Colonic mucosa (tissue), 4 donors: ENCODE measurements at regions not wholly inside any gene's neighbourhood (a gene's known extent, or its start where the extent isn't known, plus 50 kb on each side); places are given as distances from the start of the nearest gene placed in this dataset.
"Not testable (repeated sequence)": the region's sequence is repeated elsewhere in the genome, so short reads cannot be mapped to it uniquely, and the experiment has no call there.

Experiments
- DNase-seq: peaks from one replicate; pipeline ENCODE4 v3.0.0-alpha.2; 2020
- H3K27ac ChIP-seq: fragments of 200-600 bp; one replicate; pipeline ENCODE4 v1.8.0; 2021
- H3K27me3 ChIP-seq: fragments of 200-600 bp; one replicate; pipeline ENCODE4 v1.8.0; 2021
- H3K36me3 ChIP-seq: fragments of 200-600 bp; one replicate; pipeline ENCODE4 v1.8.0; 2021
- H3K4me1 ChIP-seq: fragments of 200-600 bp; one replicate; pipeline ENCODE4 v1.8.0; 2021; ENCODE audit warnings: mild to moderate bottlenecking
- H3K4me3 ChIP-seq: fragments of 200-600 bp; one replicate; pipeline ENCODE4 v1.8.0; 2021
- H3K9ac ChIP-seq, 2 donors: one replicate each; pipeline ENCODE4 v1.7.0; 2013; ENCODE audit warnings: control low read depth in 2 of 2, low read depth in 2 of 2, low read length in 2 of 2
- H3K9me3 ChIP-seq: fragments of 200-600 bp; one replicate; pipeline ENCODE4 v1.8.0; 2021
- intact Hi-C: fragments of 100-400 bp; cut with DNase I; formaldehyde crosslinking; loops from one replicate; pipeline ENCODE4 v1.14.1; 2022
- TF ChIP-seq, protein P1 (sequence below): fragments of 200-600 bp; IDR thresholded peaks from one replicate; pipeline ENCODE4 v1.8.0; 2022; ENCODE audit warnings: antibody characterized with exemption, mild to moderate bottlenecking
- donor health status: healthy.
- donor health status: DM: no; HTN: no; CAD: no.
- donor health status: DM: no; HTN: no; CAD: no.

DNA sequence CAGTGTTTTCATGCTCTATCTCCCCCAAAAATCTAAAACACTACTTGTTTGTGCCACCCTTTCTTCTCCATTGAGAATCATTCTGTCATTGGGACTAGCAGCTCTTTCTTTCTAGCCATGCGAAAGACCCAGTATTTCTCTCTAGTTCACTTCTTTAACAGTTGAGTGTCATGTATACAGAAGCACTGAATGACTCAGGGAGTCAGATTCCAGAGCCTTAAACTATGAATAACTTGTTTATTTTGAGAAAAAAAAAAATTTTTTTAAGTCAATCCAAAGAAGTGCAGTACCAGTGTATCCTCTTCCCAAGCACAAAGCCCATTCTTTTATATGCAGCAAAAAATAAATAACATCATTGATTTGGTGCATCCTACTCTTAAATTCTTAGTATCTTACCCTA, 415.4 kb upstream of the GRAMD2B start:
- Histone ChIP-seq H3K9me3 (no peaks in the 10 kb centered on the region), H3K36me3 (no peaks in the 10 kb centered on the region), H3K4me1 (no peaks in the 10 kb centered on the region), H3K9ac (no peak overlapping the region), H3K27me3 (no peaks in the 10 kb centered on the region), H3K4me3 (no peak overlapping the region), H3K27ac (no peak overlapping the region)
- DNase-seq: no peak
- intact Hi-C loops: no loop called here
- TF ChIP-seq, protein P1, sequence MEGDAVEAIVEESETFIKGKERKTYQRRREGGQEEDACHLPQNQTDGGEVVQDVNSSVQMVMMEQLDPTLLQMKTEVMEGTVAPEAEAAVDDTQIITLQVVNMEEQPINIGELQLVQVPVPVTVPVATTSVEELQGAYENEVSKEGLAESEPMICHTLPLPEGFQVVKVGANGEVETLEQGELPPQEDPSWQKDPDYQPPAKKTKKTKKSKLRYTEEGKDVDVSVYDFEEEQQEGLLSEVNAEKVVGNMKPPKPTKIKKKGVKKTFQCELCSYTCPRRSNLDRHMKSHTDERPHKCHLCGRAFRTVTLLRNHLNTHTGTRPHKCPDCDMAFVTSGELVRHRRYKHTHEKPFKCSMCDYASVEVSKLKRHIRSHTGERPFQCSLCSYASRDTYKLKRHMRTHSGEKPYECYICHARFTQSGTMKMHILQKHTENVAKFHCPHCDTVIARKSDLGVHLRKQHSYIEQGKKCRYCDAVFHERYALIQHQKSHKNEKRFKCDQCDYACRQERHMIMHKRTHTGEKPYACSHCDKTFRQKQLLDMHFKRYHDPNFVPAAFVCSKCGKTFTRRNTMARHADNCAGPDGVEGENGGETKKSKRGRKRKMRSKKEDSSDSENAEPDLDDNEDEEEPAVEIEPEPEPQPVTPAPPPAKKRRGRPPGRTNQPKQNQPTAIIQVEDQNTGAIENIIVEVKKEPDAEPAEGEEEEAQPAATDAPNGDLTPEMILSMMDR: no peak

DNA sequence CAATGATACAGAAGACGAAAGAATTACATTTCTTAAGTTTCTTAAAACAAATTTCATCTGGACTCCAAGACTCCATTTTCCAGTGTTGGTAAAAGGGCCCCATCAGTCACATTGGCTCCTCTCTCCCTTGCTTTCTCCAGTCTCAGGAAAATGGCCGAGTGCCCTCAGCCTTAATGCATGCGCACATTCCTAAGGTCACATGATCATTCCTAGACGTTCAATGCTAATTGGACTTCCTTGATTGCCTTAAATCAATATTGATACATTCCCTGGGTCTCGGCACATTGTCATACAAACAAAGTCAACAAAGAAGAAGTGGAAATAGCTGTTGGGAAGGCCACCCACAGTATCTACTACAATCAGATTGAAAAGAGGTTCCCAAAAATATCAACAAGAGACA, 413.6 kb upstream of the GRAMD2B start:
- no peak overlapping the region for H3K9ac ChIP-seq
- TF ChIP-seq, protein P1: no peak
- H3K36me3 ChIP-seq: no peaks in the 10 kb centered on the region
- no peak overlapping the region for H3K4me3 ChIP-seq
- DNase-seq: no peak
- H3K9me3 ChIP-seq: no peaks in the 10 kb centered on the region
- intact Hi-C loops: no loop called here
- H3K27ac ChIP-seq: no peak overlapping the region
- no peaks in the 10 kb centered on the region for H3K4me1 ChIP-seq
- no peaks in the 10 kb centered on the region for H3K27me3 ChIP-seq

DNA sequence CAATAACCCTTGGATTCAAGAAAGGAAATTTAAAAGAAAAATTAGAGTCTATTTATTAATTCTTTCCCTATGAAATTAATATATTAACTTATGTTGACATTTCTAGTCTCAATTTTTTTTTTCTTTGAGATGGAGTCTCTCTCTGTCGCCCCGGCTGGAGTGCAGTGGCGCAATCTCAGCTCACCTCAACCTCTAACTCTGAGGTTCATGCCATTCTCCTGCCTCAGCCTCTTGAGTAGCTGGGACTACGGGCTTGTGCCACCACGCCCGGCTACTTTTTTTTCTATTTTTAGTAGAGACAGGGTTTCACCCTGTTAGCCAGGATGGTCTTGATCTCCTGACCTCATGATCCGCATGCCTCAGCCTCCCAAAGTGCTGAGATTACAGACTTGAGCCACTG, 411.7 kb upstream of the GRAMD2B start:
- H3K27me3 ChIP-seq, H3K4me3 ChIP-seq, intact Hi-C loops, H3K4me1 ChIP-seq, DNase-seq, H3K27ac ChIP-seq, H3K9me3 ChIP-seq, H3K36me3 ChIP-seq, H3K9ac ChIP-seq: not testable (repeated sequence)

DNA sequence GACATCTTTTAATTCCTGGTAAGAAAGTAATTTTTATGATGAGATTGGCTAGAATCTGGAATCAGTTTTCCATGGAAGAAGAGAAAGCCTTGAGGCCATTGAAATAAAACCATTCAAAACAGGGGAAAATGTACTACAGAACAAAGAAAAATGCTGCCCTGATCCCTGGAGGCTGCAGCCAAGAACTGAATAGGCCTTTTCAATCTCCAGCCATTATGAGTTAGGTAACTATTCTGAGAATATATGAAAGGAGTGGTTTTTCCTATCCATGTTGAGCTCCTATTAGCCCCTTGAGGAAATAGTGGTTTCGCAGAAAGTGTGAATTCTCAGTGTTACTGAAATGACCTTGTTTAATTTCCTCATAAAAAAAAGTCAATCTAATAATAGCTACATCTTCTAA, 408.5 kb upstream of the GRAMD2B start:
- Histone ChIP-seq H3K27ac (no peak overlapping the region), H3K9me3 (no peaks in the 10 kb centered on the region), H3K4me1 (no peaks in the 10 kb centered on the region), H3K36me3 (no peaks in the 10 kb centered on the region), H3K9ac (no peak overlapping the region), H3K27me3 (no peaks in the 10 kb centered on the region), H3K4me3 (no peak overlapping the region)
- TF ChIP-seq, protein P1: no peak
- no peak for DNase-seq
- intact Hi-C loops: no loop called here

DNA sequence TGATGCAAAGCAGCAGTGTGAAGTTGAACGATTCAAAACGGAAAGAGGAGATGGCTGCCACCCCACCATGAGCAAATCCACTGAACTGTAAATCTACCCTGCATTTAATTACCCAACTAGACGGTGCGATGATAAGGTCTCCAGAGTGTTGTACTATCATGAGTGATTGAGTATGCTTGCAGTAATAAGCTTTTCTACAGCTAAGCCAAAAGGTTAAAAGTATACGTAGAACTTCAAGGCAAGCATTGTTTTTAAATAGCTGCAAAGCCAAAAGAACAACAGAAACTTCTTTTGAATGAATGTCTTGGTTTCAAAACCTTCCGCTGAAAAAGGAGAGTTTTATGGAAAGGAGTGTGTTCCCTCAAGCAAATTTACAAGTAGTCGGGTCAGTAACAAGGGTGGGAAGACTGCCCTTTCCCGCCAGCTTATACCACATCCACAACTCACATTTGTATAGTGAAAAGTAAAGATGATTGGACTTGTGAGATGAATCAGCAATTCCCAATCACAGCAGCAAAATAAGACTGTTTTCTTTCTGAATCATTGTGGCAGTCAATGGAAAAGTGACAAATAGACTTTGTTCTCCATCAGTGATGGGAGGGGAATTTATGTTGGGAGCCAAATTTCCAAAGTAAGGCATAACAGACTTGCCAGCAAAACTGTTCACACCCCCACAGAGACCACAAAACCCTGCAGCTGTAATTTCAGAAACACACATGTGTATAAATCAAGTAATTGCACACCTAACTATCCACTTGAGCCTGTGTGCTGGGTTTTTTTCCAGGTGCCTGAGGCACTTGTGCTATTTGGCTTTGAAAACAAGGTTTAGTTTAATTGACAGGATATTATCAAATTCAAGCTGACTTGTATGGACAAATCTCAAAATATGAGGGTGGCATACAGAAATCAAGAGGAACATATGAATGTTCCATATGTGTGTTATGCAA, 407.7 kb upstream of the GRAMD2B start:
- TF ChIP-seq, protein P1: no peak
- Histone ChIP-seq H3K4me1 (no peaks in the 10 kb centered on the region), H3K4me3 (no peak overlapping the region), H3K9ac (no peak overlapping the region), H3K9me3 (no peaks in the 10 kb centered on the region), H3K27ac (no peak overlapping the region), H3K36me3 (no peaks in the 10 kb centered on the region), H3K27me3 (no peaks in the 10 kb centered on the region)
- no peak for DNase-seq
- intact Hi-C loops: no loop called here

DNA sequence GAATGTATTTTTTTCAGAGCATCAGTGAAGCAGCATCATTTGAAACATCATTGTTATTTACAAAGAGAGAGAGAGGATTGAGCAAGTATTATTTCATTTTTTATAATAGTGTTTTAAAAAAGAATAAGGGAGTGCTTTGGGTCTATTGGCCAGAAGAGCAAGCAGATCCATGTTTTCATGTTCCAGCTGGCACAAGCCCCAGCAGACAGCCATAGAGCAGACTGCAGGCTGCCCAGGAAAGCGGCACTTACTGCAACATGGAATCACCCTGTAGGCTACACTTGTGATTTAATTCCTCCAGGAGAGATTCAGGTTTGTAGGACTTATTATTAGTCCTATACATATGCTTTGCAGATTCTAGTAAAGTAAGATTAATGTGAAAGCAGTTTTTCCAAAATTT, 407.0 kb upstream of the GRAMD2B start:
- Histone ChIP-seq H3K27ac (no peak overlapping the region), H3K4me1 (no peaks in the 10 kb centered on the region), H3K9ac (no peak overlapping the region), H3K36me3 (no peaks in the 10 kb centered on the region), H3K27me3 (no peaks in the 10 kb centered on the region), H3K9me3 (no peaks in the 10 kb centered on the region), H3K4me3 (no peak overlapping the region)
- intact Hi-C loops: no loop called here
- TF ChIP-seq, protein P1: no peak
- no peak for DNase-seq
